ENCODE measurements at regions not wholly inside any gene's neighbourhood (a gene's known extent, or its start where the extent isn't known, plus 50 kb on each side); places are given as distances from the start of the nearest gene placed in this dataset.

- Histone ChIP-seq H3K9me3 (peaks cover 0 to 6% (median 0%) of the 10 kb centered on the region in 4 donors), H3K27ac (no peak overlapping the region), H3K4me3 (no peak overlapping the region), H3K27me3 (no peaks in the 10 kb centered on the region), H3K4me1 (no peaks in the 10 kb centered on the region), H3K36me3 (no peaks in the 10 kb centered on the region)
- 78 to 86% methylated on average over 2 of the region's 2 CpGs for WGBS, 2 donors
- TF ChIP-seq POLR2A (IDR thresholded peaks at IDR 0.05) = no peak
- TF ChIP-seq CTCF (IDR thresholded peaks at IDR 0.05) = no peak
- no peak for TF ChIP-seq EP300 (IDR thresholded peaks at IDR 0.05)
- DNase-seq (ENCODE audit: low spot score in 2 of 2) = peak in 1 of 2 donors; percentile 11
These were observed 135.1 kb downstream of the NPY start for GRCh38 chr7:24419077-24419476.

- Histone ChIP-seq H3K36me3 (no peaks in the 10 kb centered on the region), H3K27me3 (no peaks in the 10 kb centered on the region), H3K27ac (no peak overlapping the region), H3K9me3 (peaks cover 0 to 2% (median 0%) of the 10 kb centered on the region in 4 donors), H3K4me1 (no peaks in the 10 kb centered on the region), H3K4me3 (no peak overlapping the region)
- no peak for TF ChIP-seq EP300 (IDR thresholded peaks at IDR 0.05)
- TF ChIP-seq CTCF (IDR thresholded peaks at IDR 0.05) = no peak
- TF ChIP-seq POLR2A (IDR thresholded peaks at IDR 0.05) = no peak
- no peak for DNase-seq (ENCODE audit: low spot score in 2 of 2)
These were observed 135.5 kb downstream of the NPY start for GRCh38 chr7:24419511-24419910.

- no peaks in the 10 kb centered on the region for H3K36me3 ChIP-seq
- 55 to 64% methylated on average over 4 of the region's 4 CpGs for WGBS, 2 donors
- no peak for DNase-seq (ENCODE audit: low spot score in 2 of 2)
- TF ChIP-seq CTCF (IDR thresholded peaks at IDR 0.05) (no peak), POLR2A (IDR thresholded peaks at IDR 0.05) (no peak), EP300 (IDR thresholded peaks at IDR 0.05) (no peak)
- no peak overlapping the region for H3K4me3 ChIP-seq
- peaks cover 0 to 10% (median 0%) of the 10 kb centered on the region in 4 donors for H3K9me3 ChIP-seq
- no peaks in the 10 kb centered on the region for H3K4me1 ChIP-seq
- no peaks in the 10 kb centered on the region for H3K27me3 ChIP-seq
- H3K27ac ChIP-seq = no peak overlapping the region
These were observed 138.5 kb downstream of the NPY start for GRCh38 chr7:24422441-24423010.

- H3K4me1 ChIP-seq = no peaks in the 10 kb centered on the region
- H3K27me3 ChIP-seq = no peaks in the 10 kb centered on the region
- H3K4me3 ChIP-seq = no peak overlapping the region
- 92 to 94% methylated on average over 5 of the region's 5 CpGs for WGBS, 2 donors
- no peaks in the 10 kb centered on the region for H3K36me3 ChIP-seq
- no peak overlapping the region for H3K27ac ChIP-seq
- no peak for DNase-seq (ENCODE audit: low spot score in 2 of 2)
- TF ChIP-seq POLR2A (IDR thresholded peaks at IDR 0.05) (no peak), CTCF (IDR thresholded peaks at IDR 0.05) (no peak), EP300 (IDR thresholded peaks at IDR 0.05) (no peak)
- H3K9me3 ChIP-seq = peaks cover 0 to 10% (median 0%) of the 10 kb centered on the region in 4 donors
These were observed 141.7 kb downstream of the NPY start for GRCh38 chr7:24425664-24426063.

GRCh38 chr7:24427048-24427447, 143.1 kb downstream of the NPY start:
- Histone ChIP-seq H3K27ac (no peak overlapping the region), H3K4me1 (no peaks in the 10 kb centered on the region), H3K27me3 (no peaks in the 10 kb centered on the region), H3K4me3 (no peak overlapping the region), H3K36me3 (no peaks in the 10 kb centered on the region), H3K9me3 (peaks cover 0 to 10% (median 0%) of the 10 kb centered on the region in 4 donors)
- WGBS, 2 donors = 22 to 33% methylated on average over 2 of the region's 2 CpGs
- TF ChIP-seq EP300 (IDR thresholded peaks at IDR 0.05) (no peak), CTCF (IDR thresholded peaks at IDR 0.05) (no peak), POLR2A (IDR thresholded peaks at IDR 0.05) (no peak)
- DNase-seq (ENCODE audit: low spot score in 2 of 2) = no peak
